ENCODE measurements at regions not wholly inside any gene's neighbourhood (a gene's known extent, or its start where the extent isn't known, plus 50 kb on each side); places are given as distances from the start of the nearest gene placed in this dataset.
"Not testable (repeated sequence)": the region's sequence is repeated elsewhere in the genome, so short reads cannot be mapped to it uniquely, and the experiment has no call there.

- no peak for TF ChIP-seq CTCF (IDR thresholded peaks at IDR 0.05; ENCODE audit: low read depth, low read length)
- no peak overlapping the region for H3K4me3 ChIP-seq (ENCODE audit: low read depth, low read length)
Observed at GRCh38 chr5:87608385-87608784, 195.7 kb upstream of the CCNH start.

GRCh38 chr5:87605663-87606062 is 192.9 kb upstream of the CCNH start:
- no peak for TF ChIP-seq CTCF (IDR thresholded peaks at IDR 0.05; ENCODE audit: low read depth, low read length)
- H3K4me3 ChIP-seq (ENCODE audit: low read depth, low read length), result no peak overlapping the region

- H3K4me3 ChIP-seq (ENCODE audit: low read depth, low read length), result no peak overlapping the region
- no peak for TF ChIP-seq CTCF (IDR thresholded peaks at IDR 0.05; ENCODE audit: low read depth, low read length)
Observed at GRCh38 chr5:87599778-87600177, 187.0 kb upstream of the CCNH start.

GRCh38 chr5:87598460-87598859 is 185.7 kb upstream of the CCNH start:
- no peak overlapping the region for H3K4me3 ChIP-seq (ENCODE audit: low read depth, low read length)
- TF ChIP-seq CTCF (IDR thresholded peaks at IDR 0.05; ENCODE audit: low read depth, low read length), result no peak

GRCh38 chr5:87594566-87594965 is 181.8 kb upstream of the CCNH start:
- no peak for TF ChIP-seq CTCF (IDR thresholded peaks at IDR 0.05; ENCODE audit: low read depth, low read length)
- H3K4me3 ChIP-seq (ENCODE audit: low read depth, low read length), result no peak overlapping the region

GRCh38 chr5:87589587-87589986 is 176.9 kb upstream of the CCNH start:
- TF ChIP-seq CTCF (IDR thresholded peaks at IDR 0.05; ENCODE audit: low read depth, low read length), result no peak
- H3K4me3 ChIP-seq (ENCODE audit: low read depth, low read length), result no peak overlapping the region

GRCh38 chr5:87588316-87588715 is 175.6 kb upstream of the CCNH start:
- TF ChIP-seq CTCF (IDR thresholded peaks at IDR 0.05; ENCODE audit: low read depth, low read length), result no peak
- no peak overlapping the region for H3K4me3 ChIP-seq (ENCODE audit: low read depth, low read length)

- H3K4me3 ChIP-seq (ENCODE audit: low read depth, low read length), result not testable (repeated sequence)
Observed at GRCh38 chr5:87583704-87584103, 171.0 kb upstream of the CCNH start.
